ENCODE measurements at regions not wholly inside any gene's neighbourhood (a gene's known extent, or its start where the extent isn't known, plus 50 kb on each side); places are given as distances from the start of the nearest gene placed in this dataset.

GRCh38 chr3:194773771-194774455 lies 88.2 kb downstream of the FAM43A start:
- Histone ChIP-seq H3K4me1 (ENCODE audit: control insufficient read depth, insufficient read depth, low read length) (no peaks in the 10 kb centered on the region), H3K27ac (ENCODE audit: extremely low read depth, low read depth, low read length) (no peak overlapping the region), H3K4me3 (ENCODE audit: low read depth, low read length) (no peak overlapping the region), H3K9me3 (ENCODE audit: control insufficient read depth, insufficient read depth, low read depth, low read length) (no peaks in the 10 kb centered on the region), H3K36me3 (ENCODE audit: control insufficient read depth in 2 of 2, insufficient read depth in 1 of 2, low read length in 2 of 2) (no peaks in the 10 kb centered on the region)
- POLR2A ChIA-PET = interaction anchor here (0.7 kb wide), 1 partner anchor 11 kb away, joined by 3 read pairs; no protein-coding TSS in a partner anchor
- CTCF ChIA-PET = no interaction called here
- no peak for TF ChIP-seq GLIS1 (tag by site-specific recombination; IDR thresholded peaks at IDR 0.05)
- no peak for TF ChIP-seq ZBTB7A (tag by site-specific recombination; IDR thresholded peaks at IDR 0.05; ENCODE audit: low read depth)

GRCh38 chr3:194775266-194775665 lies 89.6 kb downstream of the FAM43A start:
- H3K36me3 ChIP-seq (ENCODE audit: control insufficient read depth in 2 of 2, insufficient read depth in 1 of 2, low read length in 2 of 2) = no peaks in the 10 kb centered on the region
- TF ChIP-seq PRDM1 (tag by site-specific recombination; IDR thresholded peaks at IDR 0.05) = no peak
- no peak for TF ChIP-seq ZNF571 (tag by site-specific recombination; IDR thresholded peaks at IDR 0.05)
- TF ChIP-seq EGR2 (tag by site-specific recombination; IDR thresholded peaks at IDR 0.05; ENCODE audit: low read depth) = no peak
- TF ChIP-seq ZSCAN30 (tag by site-specific recombination; IDR thresholded peaks at IDR 0.05) = no peak
- no peak for TF ChIP-seq ZNF280D (tag by site-specific recombination; IDR thresholded peaks at IDR 0.05)
- TF ChIP-seq ZNF398 (tag by site-specific recombination; IDR thresholded peaks at IDR 0.05) = no peak
- no peak for TF ChIP-seq ZNF585B (tag by site-specific recombination; IDR thresholded peaks at IDR 0.05)
- TF ChIP-seq KLF8 (tag by site-specific recombination; IDR thresholded peaks at IDR 0.05) = no peak
- no peak for TF ChIP-seq SCRT1 (tag by site-specific recombination; IDR thresholded peaks at IDR 0.05; ENCODE audit: borderline replicate concordance)
- TF ChIP-seq ZNF747 (tag by site-specific recombination; IDR thresholded peaks at IDR 0.05) = no peak
- TF ChIP-seq ZNF624 (tag by site-specific recombination; IDR thresholded peaks at IDR 0.05) = no peak
- no peak for TF ChIP-seq ZNF664 (tag by site-specific recombination; IDR thresholded peaks at IDR 0.05)
- H3K4me1 ChIP-seq (ENCODE audit: control insufficient read depth, insufficient read depth, low read length) = no peaks in the 10 kb centered on the region
- no peaks in the 10 kb centered on the region for H3K9me3 ChIP-seq (ENCODE audit: control insufficient read depth, insufficient read depth, low read depth, low read length)
- H3K4me3 ChIP-seq (ENCODE audit: low read depth, low read length) = no peak overlapping the region
- H3K27ac ChIP-seq (ENCODE audit: extremely low read depth, low read depth, low read length) = no peak overlapping the region
- ChIA-PET POLR2A (no interaction called here), CTCF (interaction anchor here (0.6 kb wide), 1 partner anchor 358 kb away, joined by 4 read pairs; no protein-coding TSS in a partner anchor)

GRCh38 chr3:194775731-194776130 lies 90.0 kb downstream of the FAM43A start:
- POLR2A ChIA-PET = no interaction called here
- CTCF ChIA-PET = interaction anchor here (0.6 kb wide), 1 partner anchor 358 kb away, joined by 4 read pairs; no protein-coding TSS in a partner anchor
- Histone ChIP-seq H3K36me3 (ENCODE audit: control insufficient read depth in 2 of 2, insufficient read depth in 1 of 2, low read length in 2 of 2) (no peaks in the 10 kb centered on the region), H3K9me3 (ENCODE audit: control insufficient read depth, insufficient read depth, low read depth, low read length) (no peaks in the 10 kb centered on the region), H3K27ac (ENCODE audit: extremely low read depth, low read depth, low read length) (no peak overlapping the region), H3K4me1 (ENCODE audit: control insufficient read depth, insufficient read depth, low read length) (no peaks in the 10 kb centered on the region), H3K4me3 (ENCODE audit: low read depth, low read length) (no peak overlapping the region)
- TF ChIP-seq BCL6B (tag by site-specific recombination; IDR thresholded peaks at IDR 0.05) (no peak), ZFP37 (tag by site-specific recombination; IDR thresholded peaks at IDR 0.05) (no peak), ZNF274 (IDR thresholded peaks at IDR 0.05; ENCODE audit: low read length) (no peak), ZNF274 (tag by site-specific recombination; IDR thresholded peaks at IDR 0.05; ENCODE audit: borderline replicate concordance) (no peak), ZNF404 (tag by site-specific recombination; IDR thresholded peaks at IDR 0.05) (no peak), ZNF184 (tag by site-specific recombination; IDR thresholded peaks at IDR 0.05) (no peak), ZNF521 (tag by site-specific recombination; IDR thresholded peaks at IDR 0.05) (no peak), ZBTB20 (tag by site-specific recombination; IDR thresholded peaks at IDR 0.05) (no peak), ZNF639 (tag by site-specific recombination; IDR thresholded peaks at IDR 0.05) (no peak), REPIN1 (tag by site-specific recombination; IDR thresholded peaks at IDR 0.05; ENCODE audit: low read depth) (no peak), ZBTB17 (tag by site-specific recombination; IDR thresholded peaks at IDR 0.05) (no peak), BCL11B (tag by site-specific recombination; IDR thresholded peaks at IDR 0.05; ENCODE audit: low read depth) (no peak)
